ENCODE measurements at regions not wholly inside any gene's neighbourhood (a gene's known extent, or its start where the extent isn't known, plus 50 kb on each side); places are given as distances from the start of the nearest gene placed in this dataset.

DNA sequence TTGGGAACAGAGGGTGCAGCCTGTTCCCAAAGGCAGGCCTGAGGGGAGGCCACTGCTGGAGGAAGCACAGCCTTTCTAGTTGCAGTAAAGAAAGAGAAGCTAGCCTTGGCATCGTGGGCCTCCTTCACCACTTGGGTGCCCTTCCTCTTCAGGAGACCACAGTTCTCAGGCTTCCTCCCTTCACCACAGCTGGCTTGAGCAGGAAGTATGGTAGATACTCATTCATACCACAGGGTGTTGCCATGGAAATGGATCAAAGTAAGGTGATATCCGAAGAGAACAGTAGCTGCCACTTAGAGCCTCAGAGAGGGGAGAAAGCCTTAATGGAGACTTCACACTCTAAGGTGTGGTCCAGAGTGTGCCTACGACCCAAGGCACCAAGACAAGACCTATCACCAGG is 120.4 kb upstream of the RIPOR2 start:
- TF ChIP-seq EZH2 (IDR thresholded peaks at IDR 0.05; ENCODE audit: low read depth), result no peak
- TF ChIP-seq, protein P1, sequence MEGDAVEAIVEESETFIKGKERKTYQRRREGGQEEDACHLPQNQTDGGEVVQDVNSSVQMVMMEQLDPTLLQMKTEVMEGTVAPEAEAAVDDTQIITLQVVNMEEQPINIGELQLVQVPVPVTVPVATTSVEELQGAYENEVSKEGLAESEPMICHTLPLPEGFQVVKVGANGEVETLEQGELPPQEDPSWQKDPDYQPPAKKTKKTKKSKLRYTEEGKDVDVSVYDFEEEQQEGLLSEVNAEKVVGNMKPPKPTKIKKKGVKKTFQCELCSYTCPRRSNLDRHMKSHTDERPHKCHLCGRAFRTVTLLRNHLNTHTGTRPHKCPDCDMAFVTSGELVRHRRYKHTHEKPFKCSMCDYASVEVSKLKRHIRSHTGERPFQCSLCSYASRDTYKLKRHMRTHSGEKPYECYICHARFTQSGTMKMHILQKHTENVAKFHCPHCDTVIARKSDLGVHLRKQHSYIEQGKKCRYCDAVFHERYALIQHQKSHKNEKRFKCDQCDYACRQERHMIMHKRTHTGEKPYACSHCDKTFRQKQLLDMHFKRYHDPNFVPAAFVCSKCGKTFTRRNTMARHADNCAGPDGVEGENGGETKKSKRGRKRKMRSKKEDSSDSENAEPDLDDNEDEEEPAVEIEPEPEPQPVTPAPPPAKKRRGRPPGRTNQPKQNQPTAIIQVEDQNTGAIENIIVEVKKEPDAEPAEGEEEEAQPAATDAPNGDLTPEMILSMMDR (conservative IDR thresholded peaks at IDR 0.05), result no peak

Measured in PC-9 (cell line).